ENCODE measurements at regions not wholly inside any gene's neighbourhood (a gene's known extent, or its start where the extent isn't known, plus 50 kb on each side); places are given as distances from the start of the nearest gene placed in this dataset.

DNA sequence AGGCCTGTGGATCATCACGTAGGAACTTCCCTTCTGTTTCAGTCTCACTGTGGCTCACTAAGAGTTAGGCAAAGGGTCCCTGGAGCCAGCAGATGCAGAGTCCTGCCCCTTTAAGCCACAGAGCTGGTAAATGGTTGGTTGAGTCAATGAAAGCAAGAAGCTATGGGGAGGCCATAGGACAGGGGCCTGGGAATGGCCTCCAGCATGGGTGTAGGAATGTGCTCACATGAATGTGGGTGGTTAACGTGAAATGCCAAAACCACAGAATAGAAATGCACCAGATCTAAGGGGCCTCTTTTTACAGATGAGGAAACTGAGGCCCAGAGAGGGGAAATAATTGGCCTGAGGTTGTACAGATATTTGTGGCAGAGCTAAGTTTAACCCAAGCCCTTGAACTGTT is 150.3 kb downstream of the TLE3 start:
- H3K27me3 ChIP-seq (replicated peaks; ENCODE audit: insufficient read depth): no peaks in the 10 kb centered on the region
- TF ChIP-seq POLR2A (IDR thresholded peaks at IDR 0.05) (no peak), POLR2AphosphoS5 (IDR thresholded peaks at IDR 0.05) (no peak)
- TF ChIP-seq, protein P1, sequence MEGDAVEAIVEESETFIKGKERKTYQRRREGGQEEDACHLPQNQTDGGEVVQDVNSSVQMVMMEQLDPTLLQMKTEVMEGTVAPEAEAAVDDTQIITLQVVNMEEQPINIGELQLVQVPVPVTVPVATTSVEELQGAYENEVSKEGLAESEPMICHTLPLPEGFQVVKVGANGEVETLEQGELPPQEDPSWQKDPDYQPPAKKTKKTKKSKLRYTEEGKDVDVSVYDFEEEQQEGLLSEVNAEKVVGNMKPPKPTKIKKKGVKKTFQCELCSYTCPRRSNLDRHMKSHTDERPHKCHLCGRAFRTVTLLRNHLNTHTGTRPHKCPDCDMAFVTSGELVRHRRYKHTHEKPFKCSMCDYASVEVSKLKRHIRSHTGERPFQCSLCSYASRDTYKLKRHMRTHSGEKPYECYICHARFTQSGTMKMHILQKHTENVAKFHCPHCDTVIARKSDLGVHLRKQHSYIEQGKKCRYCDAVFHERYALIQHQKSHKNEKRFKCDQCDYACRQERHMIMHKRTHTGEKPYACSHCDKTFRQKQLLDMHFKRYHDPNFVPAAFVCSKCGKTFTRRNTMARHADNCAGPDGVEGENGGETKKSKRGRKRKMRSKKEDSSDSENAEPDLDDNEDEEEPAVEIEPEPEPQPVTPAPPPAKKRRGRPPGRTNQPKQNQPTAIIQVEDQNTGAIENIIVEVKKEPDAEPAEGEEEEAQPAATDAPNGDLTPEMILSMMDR (IDR thresholded peaks at IDR 0.05): no peak
- no peak for DNase-seq (ENCODE audit: low spot score)
- no peaks in the 10 kb centered on the region for H3K36me3 ChIP-seq
- no peaks in the 10 kb centered on the region for H3K9me3 ChIP-seq
- no peak overlapping the region for H3K4me3 ChIP-seq
- H3K4me1 ChIP-seq (replicated peaks): no peaks in the 10 kb centered on the region
- H3K27ac ChIP-seq: no peak overlapping the region
- intact Hi-C loops (cut with DNase I): no loop called here
- WGBS: 100% methylated on average over 2 of the region's 2 CpGs

DNA sequence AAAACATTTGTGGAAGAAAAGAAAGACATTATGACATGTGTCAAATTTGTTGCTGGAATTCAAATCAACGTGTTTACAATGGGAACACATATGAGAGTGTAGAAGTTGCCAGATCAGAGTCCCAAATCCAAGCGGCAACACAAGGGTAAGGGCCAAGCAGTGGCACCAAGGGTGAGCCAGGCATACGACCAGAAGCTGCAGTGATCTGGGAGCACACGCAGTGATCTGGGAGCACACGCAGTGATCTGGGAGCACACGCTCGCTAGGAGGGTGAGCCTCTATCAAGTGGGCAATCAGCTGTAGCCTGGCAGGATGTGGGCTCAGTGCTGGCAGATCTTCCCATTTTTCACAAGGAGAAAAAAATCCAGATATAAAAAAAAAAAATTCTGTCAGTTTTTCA is 148.2 kb downstream of the TLE3 start:
- no peaks in the 10 kb centered on the region for H3K9me3 ChIP-seq
- no peak overlapping the region for H3K4me3 ChIP-seq
- no peak for DNase-seq (ENCODE audit: low spot score)
- TF ChIP-seq POLR2AphosphoS5 (IDR thresholded peaks at IDR 0.05): no peak
- TF ChIP-seq, protein P1 (IDR thresholded peaks at IDR 0.05): no peak
- TF ChIP-seq POLR2A (IDR thresholded peaks at IDR 0.05): no peak
- H3K36me3 ChIP-seq: no peaks in the 10 kb centered on the region
- no peaks in the 10 kb centered on the region for H3K4me1 ChIP-seq (replicated peaks)
- WGBS: 85% methylated on average over 7 of the region's 7 CpGs
- H3K27me3 ChIP-seq (replicated peaks; ENCODE audit: insufficient read depth): no peaks in the 10 kb centered on the region
- intact Hi-C loops (cut with DNase I): no loop called here
- no peak overlapping the region for H3K27ac ChIP-seq

DNA sequence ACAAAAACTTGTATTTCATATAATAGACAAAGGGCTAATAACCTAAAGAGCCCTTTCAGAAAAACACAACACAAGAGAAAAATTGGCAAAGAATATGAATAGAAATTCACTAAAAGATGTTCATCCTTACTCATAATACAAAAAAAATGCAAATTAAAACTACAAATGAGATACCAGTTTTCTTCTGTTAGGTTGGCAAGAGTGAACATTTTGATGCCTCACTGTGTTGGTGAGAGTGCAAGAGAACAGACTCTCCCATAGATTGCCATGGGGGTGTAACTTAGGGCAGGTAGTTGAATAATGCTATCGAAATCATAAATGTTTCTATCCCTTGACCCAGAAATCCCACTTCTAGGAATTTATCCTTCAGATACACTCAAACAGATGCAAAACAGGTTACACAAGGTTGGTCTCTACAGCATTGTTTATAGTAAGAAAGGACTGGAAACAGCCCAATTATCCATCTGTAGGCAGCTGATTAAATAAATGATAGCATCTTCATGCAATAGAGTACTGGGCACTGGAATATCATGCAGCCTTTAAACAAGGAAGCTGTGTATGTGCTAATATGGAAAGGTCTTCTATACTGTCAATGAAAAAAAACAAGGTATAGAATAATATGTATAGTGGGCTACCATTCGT is 146.3 kb downstream of the TLE3 start:
- H3K4me3 ChIP-seq: no peak overlapping the region
- peak; percentile 43 for DNase-seq (ENCODE audit: low spot score)
- no peaks in the 10 kb centered on the region for H3K9me3 ChIP-seq
- no peaks in the 10 kb centered on the region for H3K4me1 ChIP-seq (replicated peaks)
- H3K36me3 ChIP-seq: no peaks in the 10 kb centered on the region
- intact Hi-C loops (cut with DNase I): no loop called here
- peak; percentile 69 for TF ChIP-seq POLR2AphosphoS5 (IDR thresholded peaks at IDR 0.05)
- TF ChIP-seq, protein P1 (IDR thresholded peaks at IDR 0.05): no peak
- no peak for TF ChIP-seq POLR2A (IDR thresholded peaks at IDR 0.05)
- H3K27ac ChIP-seq: no peak overlapping the region
- 45% methylated on average over 2 of the region's 2 CpGs for WGBS
- no peaks in the 10 kb centered on the region for H3K27me3 ChIP-seq (replicated peaks; ENCODE audit: insufficient read depth)

DNA sequence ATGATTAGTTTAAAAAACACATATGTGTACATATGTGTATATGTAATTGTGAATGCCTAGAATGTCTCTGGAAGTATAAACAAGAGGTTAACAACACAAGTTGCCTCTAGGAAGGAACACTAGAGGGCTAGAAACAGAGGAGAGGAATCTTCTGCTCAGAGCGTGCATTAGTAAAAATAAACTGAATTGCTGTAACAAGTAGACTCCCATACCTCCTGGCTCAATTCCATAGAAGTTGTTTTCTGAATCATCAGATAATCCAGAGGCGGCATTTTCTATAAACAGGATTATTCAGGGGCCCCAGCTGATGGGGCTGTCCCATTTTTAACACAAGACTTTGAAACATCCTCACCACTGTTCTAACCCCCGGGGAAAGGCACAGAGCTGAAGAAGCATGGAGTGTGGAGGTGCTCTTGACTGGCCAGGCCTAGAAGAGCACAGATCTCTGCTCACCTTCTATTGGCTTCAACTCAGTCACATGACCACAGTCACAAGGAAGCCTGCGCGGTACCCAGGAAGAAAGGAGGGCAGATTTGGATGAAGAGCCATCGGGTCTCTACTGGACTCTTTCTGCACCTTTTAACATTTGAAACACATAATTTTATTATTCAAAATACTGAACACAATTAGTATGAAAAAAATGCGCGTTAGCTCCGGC is 145.7 kb downstream of the TLE3 start:
- TF ChIP-seq, protein P1 (IDR thresholded peaks at IDR 0.05): peak in 1 of 4 experiments; percentile 23
- TF ChIP-seq POLR2A (IDR thresholded peaks at IDR 0.05): no peak
- H3K9me3 ChIP-seq: no peaks in the 10 kb centered on the region
- H3K4me1 ChIP-seq (replicated peaks): no peaks in the 10 kb centered on the region
- no peak overlapping the region for H3K4me3 ChIP-seq
- 74% methylated on average over 9 of the region's 9 CpGs for WGBS
- DNase-seq (ENCODE audit: low spot score): no peak
- intact Hi-C loops (cut with DNase I): no loop called here
- H3K27ac ChIP-seq: no peak overlapping the region
- H3K27me3 ChIP-seq (replicated peaks; ENCODE audit: insufficient read depth): no peaks in the 10 kb centered on the region
- no peaks in the 10 kb centered on the region for H3K36me3 ChIP-seq

DNA sequence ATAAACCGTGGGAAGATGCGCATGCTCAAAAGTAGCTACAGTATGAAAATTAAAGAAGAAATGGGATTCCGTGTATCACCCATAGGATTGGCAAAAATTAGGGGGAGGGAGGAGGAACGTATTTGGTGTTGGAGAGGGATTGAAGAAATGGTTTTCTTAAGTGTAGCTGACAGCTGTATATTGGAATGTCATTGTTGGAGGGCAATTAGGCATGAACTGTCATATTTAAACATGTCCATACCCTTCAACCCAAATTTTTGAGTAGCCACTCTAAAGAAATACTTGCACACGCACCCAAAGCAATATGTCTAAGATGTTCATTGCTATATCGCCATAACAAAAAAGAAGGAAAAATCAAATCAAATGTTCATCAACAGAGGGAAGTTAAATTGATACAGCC is 144.7 kb downstream of the TLE3 start:
- TF ChIP-seq POLR2A (IDR thresholded peaks at IDR 0.05) (no peak), POLR2AphosphoS5 (IDR thresholded peaks at IDR 0.05) (no peak)
- TF ChIP-seq, protein P1 (IDR thresholded peaks at IDR 0.05): no peak
- Histone ChIP-seq H3K9me3 (no peaks in the 10 kb centered on the region), H3K27ac (no peak overlapping the region), H3K36me3 (no peaks in the 10 kb centered on the region), H3K4me1 (replicated peaks) (no peaks in the 10 kb centered on the region), H3K27me3 (replicated peaks; ENCODE audit: insufficient read depth) (no peaks in the 10 kb centered on the region), H3K4me3 (no peak overlapping the region)
- DNase-seq (ENCODE audit: low spot score): no peak
- WGBS: 85% methylated on average over 6 of the region's 6 CpGs
- intact Hi-C loops (cut with DNase I): no loop called here

Data from prostate gland (tissue), 2 donors.